COLO668 (cell line): ENCODE measurements at regions not wholly inside any gene's neighbourhood (a gene's known extent, or its start where the extent isn't known, plus 50 kb on each side); places are given as distances from the start of the nearest gene placed in this dataset.

ENCODE experiments used
- DNase-seq: peaks from one replicate; lab custom pipeline; 2025; ENCODE audit not compliant: unreplicated experiment; lab: John Stamatoyannopoulos, UW

DNA sequence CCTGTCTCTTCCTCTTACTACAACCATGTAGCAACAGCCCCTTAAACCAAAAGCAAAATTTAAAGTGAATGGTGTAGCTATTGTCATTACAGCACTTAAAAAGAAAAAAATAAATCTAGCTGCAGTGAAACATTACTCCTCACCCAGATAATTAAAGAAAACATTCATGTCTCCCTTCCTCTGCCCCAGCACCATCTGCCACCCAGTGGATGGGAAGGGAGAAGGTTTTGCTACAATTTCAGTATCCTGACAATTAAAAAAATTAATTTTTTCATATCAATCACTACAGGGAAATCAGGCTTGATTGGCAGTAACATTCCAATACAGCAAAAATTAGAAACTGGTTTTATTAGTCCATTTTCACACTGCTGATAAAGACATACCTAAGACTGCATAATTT is 147.4 kb upstream of the PUM3 start:
- DNase-seq = no peak

DNA sequence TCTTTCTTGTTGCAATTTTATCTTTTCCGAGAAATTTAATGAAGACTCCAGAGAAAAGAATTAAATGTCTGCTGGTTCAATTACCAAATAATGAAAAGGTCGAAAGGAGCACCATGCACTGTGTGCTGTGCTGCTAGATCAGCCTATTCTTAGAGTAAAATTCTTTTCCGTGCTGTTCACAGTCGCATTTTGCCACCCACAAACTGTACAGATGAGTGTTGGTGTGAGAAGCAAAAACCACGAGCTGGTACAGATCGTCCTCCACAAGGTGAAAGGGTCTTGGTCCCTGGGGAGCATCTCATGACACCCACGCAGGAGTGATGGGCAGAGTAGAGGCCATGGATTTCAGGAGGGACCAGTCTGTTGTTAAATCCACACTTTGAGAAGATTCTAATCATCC is 143.8 kb upstream of the PUM3 start:
- no peak for DNase-seq

DNA sequence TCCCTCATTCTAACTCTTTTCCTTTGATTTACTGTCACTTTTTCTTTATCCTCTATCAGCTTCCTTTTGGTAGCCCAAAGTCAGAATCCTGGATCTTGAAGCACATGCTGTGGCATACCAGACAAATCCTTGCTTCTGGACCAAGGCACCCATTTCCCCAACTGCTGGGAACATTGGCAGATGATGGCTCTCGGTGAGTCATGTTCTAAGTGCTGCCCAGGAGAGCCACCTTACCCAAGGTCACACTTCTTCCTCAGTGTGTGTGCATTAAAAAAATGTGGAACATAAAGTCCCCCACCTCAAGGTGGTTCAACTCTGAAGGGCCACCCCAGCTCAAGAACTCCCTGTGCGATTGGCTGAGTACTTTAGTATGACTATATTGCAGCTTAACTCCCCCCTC is 141.4 kb upstream of the PUM3 start:
- DNase-seq = no peak

DNA sequence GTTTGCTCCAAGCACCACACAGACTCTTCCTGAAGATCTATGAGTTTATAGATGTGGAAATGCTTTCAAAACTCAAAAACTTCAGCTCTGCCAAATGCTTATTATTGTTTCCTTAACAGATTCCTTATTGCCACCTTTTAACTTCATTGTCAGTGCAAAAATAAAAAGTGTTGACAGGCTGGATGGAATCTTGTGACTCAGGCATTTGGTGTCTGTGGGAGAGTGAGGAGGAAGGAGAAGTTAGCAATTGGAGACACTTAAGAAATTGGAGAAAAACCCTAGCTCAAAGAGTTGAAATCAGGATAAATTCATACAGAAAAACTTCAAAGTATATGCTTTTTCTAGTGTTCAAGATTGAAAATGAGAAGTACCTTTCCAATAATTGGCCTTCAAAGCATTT is 140.6 kb upstream of the PUM3 start:
- no peak for DNase-seq

DNA sequence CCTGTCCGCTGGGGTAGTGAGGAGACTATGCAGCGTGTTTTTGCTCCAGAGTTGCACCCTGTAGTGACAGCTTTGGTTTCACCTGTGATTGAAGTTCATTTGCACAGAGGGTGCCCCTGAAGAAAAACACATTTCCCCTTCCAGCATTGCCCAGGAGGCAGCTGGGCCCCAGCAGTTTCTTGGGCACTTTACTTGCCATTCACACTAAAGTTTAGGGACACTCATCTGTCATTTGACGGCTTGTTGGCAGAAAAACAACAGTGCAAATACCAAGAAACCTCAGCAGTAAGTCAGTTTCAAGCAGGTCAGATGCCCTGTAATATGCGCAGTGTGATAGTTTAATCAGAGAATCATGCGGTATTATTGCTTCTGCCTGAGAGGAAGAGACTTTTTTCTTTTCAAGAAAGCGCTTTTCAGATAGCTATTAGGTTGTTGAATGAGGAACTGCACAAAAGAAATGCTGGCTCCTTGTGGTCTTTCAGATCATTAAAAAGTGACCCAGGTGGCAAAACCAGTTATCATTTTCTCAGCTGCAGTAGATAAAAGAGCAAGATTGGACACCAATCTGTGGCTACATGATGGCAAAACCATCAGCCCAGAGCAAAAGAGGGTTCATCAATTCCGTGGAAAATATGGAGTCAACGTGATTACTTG is 136.2 kb upstream of the PUM3 start:
- no peak for DNase-seq

DNA sequence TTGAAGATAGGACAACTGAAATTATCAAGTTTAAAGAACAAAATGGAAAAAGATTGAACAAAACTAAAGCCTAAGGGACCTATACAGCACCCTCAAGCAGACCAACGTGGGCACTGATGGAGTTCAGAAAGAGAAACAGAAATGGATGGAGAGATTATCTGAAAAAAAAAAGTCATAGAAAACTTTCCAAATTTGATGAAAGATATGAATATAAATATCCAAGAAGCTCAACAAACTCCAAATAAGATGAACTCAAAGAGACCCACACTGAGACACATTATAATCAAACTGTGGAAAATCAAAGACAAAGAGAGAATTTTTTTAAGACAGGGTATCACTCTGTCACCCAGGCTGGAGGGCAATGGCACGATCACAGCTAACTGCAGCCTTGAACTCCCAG is 128.6 kb upstream of the PUM3 start:
- no peak for DNase-seq

DNA sequence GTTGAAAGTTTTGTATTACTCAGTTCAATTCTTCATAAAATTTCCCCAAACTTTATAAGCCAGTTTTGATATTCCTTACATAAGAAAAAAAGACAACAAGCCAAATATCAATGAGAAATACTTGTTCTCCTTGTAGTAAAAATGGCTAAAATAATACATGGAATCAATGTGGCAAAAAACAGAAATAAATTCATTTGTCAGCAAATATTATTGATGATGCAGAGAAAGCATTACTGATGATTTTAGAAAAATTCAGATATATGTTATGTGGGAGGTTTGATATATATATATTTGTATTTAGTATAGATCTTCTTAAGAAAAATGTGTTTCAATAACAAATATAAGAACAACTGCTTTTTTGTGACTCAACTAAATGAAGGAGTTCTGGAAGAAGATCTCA is 127.0 kb upstream of the PUM3 start:
- no peak for DNase-seq

DNA sequence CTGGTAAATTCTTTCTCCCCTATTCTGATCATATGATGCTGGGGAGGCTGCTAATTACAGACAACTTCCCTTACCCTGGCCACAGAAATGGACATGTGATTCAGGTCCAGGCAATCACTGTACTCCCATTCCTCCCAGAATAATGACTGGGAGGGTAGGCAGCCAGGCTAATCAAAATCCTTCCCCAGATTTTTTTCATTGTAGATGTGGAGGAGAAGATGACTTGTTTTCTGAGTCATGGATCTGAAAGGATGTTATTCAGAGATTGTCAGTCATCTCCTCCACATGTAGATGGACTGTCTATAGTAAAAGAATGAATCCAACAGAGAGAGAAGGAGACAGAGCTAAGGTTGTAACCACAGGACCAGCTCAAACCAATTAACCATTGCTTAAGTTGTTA is 123.9 kb upstream of the PUM3 start:
- no peak for DNase-seq

DNA sequence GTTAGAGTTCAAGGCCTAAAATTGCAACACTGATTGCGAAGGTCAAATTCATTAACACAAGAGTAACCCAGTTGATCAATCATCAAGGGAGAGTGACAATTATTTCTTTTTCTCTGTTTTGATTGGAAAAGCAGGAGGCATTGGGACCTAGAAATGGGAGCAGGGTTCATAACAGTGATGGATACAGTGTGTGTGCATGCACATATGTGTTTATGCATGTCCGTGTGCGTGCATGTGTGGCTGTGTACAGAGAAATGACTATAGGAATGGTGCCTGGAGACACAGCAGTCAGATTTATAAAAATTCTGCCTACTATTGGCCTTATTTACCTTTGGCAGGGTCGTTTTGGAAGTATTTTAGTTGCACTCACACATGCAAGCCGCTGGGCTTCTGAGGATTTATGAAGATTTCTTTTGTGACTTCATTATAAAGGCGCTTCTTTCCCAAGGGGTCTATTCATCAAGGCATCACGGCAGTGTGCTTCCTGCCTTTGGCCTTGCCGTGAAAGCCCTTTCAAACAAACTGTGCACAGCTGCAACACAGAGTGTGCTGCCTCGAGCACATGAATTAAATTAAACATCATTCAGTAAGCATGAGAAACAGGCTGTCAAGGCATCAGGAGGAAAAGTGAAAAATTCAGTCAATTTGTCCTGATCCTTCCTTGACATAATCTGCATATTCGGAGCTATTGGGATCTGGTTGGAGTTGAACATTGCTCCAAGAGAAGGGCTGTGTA is 122.8 kb upstream of the PUM3 start:
- no peak for DNase-seq

DNA sequence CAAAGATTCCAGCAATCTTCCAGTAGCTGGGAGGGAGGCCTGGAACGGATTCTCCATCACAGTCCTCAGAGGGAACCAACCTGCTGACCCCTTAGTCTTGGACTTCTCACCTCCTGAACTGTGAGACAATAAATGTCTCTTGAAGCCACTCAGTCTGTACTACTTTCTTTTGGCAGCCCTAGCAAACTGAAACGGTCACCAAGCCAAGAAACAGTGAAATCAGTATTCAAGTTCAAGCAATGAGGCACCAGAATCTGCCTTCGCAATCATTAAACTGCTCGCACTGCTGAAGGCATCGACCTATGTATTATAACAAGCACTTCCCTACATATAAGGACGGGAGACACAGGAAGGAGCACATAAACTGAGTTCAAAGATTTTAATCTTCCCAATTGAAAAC is 120.6 kb upstream of the PUM3 start:
- DNase-seq = no peak

DNA sequence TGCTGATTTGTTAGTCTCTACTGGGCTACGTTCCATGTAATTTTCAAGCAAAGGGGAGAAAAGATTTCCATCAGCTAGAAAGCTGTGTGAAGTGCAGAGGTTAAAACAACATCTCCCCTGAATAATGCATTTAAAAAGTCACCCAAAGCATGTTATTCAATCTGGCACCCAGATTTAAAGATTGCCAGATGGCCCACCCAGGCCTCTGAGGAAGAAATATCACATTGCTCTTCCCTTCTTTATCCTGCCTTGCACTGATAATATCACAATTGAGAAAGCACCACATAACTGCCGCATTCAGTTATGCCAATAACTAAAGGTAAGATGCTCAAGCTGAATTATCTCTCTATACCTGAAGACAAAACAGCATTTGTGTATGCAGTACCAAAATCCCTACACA is 119.4 kb upstream of the PUM3 start:
- DNase-seq = no peak

DNA sequence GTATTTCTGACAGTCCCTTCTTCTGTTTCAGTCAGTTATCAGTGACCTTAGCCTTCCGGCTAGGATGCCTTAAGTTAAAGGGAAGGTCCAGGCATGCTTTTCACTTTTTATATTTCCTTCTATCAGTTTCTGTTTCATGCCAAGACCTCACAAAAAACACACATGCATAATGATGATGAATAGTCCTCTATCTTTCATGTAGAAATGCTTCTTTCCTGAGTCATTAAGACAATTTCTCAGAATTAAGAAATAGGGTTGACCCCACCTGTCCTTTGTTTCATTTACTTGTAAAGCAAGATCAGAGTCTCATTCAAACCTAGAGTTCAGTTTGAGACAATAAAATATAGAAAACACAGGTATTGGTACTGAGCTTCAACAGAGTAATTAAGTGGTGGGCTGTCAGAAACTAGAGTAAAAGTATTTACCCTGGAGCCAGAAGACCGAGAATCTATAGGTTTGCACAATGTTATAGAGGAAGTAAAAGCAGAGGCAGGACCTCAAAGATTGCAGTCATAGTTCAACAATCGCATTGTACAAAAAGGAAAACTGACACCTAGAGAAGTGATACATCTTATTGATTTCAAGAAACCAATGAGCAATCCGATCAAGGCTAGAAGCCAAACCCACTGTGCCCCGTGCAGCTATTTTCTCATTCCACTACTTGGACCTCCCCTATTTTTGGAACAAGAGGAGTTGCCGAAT is 118.7 kb upstream of the PUM3 start:
- DNase-seq = no peak

DNA sequence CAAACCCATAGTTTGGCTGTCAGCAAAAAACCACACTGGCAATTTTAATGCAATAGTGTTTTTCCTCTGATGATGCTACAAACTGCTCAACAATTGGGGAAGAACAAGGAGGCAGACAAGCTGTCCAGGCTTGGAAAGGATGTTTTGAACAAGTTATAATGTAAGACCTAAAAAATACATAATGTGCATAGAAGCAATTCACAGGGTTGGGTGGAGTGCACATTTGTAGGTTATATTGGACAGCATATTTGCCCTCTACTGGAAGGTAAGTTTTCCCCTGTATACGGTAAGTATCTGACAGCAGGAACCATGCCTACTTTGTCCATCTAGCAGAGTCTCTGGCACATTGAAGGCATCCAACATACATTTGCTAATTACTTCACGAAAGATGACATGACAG is 114.3 kb upstream of the PUM3 start:
- DNase-seq = no peak

DNA sequence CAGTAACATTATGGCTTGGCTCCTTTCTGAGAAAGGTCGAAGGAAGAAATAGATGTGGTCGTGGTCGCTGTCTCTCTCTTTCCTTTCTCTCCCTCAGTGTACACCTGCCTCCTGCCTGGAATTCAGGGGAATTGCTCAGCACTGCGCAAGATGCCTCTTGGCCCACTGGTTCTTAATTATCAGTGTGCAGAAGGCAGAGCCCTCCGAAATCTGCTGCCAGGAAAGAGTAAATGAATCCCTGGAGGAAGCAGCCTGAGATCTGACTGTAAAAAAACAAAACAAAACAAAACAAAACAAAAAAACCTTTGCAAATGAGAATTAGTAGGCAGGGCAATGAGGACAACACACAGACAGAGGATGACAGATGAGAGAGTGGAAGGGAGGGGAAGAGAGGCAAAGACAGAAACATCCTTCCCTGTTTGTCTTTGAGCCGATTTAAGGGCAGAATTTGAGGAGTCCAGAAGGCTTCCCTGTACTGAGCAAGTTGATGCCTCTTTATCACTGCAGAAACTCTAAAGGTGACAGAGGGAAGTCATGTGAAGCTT is 113.8 kb upstream of the PUM3 start:
- no peak for DNase-seq

DNA sequence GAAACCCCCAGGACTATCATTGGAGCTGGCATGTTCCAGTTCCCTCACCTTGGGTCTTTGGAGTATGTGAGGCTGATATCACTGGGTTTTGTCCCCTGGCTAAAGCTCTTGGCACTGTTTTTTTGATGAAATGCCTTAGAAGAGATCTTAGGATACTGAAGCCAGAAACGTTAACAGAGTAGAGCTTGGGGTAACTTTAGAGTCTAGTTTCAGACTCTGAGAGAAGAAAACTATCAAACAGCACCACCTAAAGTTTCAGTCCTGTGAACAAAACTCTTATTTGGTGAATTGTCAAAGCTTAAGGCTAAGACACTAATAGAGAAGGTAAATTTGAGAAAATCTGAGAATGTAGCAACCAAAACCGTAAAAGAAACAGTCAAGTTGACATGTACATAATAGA is 111.7 kb upstream of the PUM3 start:
- DNase-seq = no peak

DNA sequence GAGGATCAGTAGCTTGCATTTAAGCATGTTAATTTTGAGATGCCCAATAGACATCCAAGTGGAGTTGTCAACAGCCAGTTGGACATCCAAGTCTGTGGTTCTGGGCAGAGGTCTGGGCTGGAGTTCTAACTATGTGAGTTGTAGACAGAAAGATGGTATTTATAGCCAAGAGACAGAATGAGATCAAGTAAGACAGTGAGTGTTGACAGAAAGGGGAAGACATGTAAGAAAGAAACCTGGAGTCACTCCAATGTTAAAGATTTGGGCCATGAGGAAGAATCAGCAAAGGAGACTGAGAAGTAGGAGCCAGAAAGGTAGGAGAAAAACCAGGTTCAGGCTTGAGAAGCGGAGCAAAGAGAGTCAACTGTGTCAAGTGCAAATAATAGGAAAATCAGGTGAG is 95.5 kb upstream of the PUM3 start:
- no peak for DNase-seq

DNA sequence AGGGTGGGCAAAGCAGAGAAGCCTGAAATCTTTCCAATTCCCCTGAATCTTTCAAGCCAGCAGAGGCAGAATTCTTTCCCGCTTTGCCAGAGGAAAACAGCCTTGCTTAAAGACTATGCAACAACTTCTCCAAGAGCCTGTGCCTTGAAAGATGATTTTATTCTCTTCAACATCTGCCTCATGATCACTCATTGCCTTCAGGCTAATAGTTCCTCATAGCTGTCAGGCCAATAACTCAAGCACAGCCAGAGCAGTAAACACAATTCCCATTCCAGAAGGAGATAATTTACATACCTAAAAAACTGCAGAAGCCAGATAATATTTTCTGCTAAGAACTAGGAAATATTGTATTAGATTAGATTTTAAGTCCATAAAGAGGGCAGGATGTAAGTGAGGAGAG is 92.3 kb upstream of the PUM3 start:
- DNase-seq = no peak

DNA sequence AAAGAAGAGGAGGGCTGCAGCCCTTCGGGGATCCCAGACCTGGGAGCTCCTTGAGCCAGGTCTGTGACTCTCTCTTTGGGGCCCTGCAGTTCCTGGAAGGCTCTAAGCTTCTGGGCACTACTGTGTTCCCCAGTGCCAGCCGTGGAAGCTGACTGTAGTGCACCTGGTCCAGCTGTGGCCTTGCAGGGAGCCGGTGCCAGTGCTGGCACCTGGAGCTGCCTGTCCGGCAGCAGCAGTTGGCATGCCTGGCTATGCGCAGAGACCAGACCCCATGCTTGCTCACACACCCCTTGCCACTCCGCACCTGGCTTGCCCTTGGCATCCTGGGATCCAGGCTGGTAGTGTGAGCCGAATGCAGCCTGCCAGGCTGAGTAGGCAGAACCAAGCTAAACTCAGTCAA is 91.0 kb upstream of the PUM3 start:
- no peak for DNase-seq

DNA sequence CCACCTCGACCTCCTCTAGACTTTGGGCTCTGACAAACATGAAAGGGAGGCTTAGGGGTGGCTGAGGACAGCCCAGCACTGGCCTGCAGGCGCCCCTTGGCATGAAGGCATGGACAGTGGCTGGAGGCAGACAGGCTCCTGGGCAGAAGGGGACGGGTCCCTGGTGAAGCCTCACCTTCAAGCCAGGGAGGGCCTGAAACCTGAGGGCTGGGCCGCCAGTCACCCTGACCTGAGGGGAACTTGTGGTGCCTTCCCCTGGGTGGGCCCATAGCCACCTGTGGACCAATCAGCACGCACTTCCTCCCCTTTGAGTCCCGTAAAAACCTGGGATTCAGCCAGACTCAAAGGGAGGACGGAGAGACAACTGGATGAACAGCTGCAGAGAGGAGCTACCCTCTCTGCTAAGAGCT is 90.4 kb upstream of the PUM3 start:
- DNase-seq = no peak

DNA sequence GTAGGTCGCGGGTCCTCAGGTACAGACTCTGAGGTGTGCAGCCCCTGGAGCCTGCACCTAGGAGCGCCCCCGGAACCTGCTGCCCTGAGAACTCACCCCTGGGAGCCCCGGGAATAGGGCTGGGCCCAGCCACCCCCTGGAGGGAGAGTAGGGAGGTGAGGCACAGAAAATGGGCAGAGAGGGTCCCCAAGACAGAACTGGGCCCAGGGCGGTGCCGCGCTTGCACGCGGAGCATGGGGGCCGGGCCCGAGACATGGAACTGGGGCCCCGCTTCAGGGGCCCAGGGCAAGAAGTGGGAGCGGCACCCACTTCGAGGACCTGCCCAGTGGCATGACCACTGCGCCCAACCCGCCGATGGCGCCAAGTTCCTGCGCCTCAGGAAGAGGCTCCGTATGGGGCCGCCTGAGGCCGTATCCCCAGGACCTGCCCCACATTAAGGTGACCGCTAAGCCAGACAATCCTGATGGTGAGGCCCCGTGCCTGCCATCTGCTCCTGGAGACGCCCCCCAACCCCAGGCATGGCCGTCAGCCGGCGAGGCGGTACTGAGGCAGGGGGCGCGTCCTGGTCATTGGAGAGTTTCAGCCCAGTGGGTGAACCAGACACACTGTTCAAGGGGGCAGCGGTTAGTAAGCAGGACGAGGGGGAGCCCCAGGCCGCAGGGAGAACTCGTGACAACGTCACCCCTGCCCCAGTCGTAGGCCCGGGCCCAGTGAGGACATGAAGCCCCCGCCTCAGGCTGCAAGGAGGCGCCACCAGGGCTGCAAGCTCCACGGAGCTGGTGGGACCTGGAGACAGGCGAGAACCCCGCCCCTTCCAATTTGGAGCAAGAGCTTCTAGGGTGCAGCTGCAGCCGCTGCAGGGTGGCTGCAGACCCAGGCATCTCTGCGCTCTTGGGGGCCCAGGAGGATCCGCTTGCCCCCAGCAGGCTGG is 89.5 kb upstream of the PUM3 start:
- DNase-seq = no peak

DNA sequence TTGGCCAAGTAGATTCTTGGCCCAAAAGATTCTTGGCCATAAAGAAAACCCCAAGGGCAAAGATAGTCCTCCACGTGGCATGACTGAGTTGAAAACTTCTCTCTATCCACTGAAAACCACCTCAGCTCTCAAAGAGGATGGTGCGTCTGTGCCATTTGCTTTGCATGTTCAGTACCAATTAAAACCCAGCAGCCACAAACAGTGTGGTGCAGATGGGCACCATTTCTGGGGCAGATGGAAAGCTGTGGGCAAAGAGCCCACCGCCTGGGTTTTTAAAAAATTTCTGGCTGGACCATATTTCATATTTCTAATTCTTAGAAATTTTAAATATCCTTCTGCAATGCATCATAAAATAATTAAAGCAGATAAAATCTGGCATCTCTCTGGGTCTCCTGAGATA is 84.5 kb upstream of the PUM3 start:
- DNase-seq = no peak
